ENCODE measurements at regions not wholly inside any gene's neighbourhood (a gene's known extent, or its start where the extent isn't known, plus 50 kb on each side); places are given as distances from the start of the nearest gene placed in this dataset.

DNA sequence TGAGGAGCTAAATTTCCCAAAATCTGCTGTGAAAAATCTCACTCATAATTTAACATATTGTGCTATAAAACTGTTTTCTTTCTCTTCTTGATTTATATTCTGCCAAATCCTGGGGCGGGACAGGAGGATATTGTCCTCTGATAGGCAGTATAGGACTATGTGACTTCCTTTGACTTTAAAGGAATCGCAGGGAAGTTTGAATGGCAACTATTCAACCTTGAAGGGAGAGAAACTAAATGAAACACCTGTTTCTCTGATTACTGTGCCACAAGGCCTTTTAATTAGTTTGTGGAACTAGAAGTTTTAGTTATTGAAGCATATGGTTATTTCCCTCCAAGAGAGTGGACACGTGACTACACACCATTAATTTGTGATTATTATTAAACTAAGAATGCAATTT is 607.4 kb downstream of the GATA3 start:
- TF ChIP-seq, protein P1, sequence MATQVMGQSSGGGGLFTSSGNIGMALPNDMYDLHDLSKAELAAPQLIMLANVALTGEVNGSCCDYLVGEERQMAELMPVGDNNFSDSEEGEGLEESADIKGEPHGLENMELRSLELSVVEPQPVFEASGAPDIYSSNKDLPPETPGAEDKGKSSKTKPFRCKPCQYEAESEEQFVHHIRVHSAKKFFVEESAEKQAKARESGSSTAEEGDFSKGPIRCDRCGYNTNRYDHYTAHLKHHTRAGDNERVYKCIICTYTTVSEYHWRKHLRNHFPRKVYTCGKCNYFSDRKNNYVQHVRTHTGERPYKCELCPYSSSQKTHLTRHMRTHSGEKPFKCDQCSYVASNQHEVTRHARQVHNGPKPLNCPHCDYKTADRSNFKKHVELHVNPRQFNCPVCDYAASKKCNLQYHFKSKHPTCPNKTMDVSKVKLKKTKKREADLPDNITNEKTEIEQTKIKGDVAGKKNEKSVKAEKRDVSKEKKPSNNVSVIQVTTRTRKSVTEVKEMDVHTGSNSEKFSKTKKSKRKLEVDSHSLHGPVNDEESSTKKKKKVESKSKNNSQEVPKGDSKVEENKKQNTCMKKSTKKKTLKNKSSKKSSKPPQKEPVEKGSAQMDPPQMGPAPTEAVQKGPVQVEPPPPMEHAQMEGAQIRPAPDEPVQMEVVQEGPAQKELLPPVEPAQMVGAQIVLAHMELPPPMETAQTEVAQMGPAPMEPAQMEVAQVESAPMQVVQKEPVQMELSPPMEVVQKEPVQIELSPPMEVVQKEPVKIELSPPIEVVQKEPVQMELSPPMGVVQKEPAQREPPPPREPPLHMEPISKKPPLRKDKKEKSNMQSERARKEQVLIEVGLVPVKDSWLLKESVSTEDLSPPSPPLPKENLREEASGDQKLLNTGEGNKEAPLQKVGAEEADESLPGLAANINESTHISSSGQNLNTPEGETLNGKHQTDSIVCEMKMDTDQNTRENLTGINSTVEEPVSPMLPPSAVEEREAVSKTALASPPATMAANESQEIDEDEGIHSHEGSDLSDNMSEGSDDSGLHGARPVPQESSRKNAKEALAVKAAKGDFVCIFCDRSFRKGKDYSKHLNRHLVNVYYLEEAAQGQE (IDR thresholded peaks at IDR 0.05; ENCODE audit: low read depth), result no peak
- TF ChIP-seq CEBPB (IDR thresholded peaks at IDR 0.05) (no peak), EP300 (IDR thresholded peaks at IDR 0.05; ENCODE audit: borderline replicate concordance) (no peak), NFIC (IDR thresholded peaks at IDR 0.05) (no peak), RAD21 (IDR thresholded peaks at IDR 0.05; ENCODE audit: low read depth) (no peak), TAF1 (IDR thresholded peaks at IDR 0.05; ENCODE audit: low read depth) (no peak), TCF12 (IDR thresholded peaks at IDR 0.05; ENCODE audit: low read depth) (no peak), YY1 (IDR thresholded peaks at IDR 0.05; ENCODE audit: low read depth) (no peak)
- TF ChIP-seq, protein P2, sequence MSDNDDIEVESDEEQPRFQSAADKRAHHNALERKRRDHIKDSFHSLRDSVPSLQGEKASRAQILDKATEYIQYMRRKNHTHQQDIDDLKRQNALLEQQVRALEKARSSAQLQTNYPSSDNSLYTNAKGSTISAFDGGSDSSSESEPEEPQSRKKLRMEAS (IDR thresholded peaks at IDR 0.05), result no peak
- TF ChIP-seq, protein P3, sequence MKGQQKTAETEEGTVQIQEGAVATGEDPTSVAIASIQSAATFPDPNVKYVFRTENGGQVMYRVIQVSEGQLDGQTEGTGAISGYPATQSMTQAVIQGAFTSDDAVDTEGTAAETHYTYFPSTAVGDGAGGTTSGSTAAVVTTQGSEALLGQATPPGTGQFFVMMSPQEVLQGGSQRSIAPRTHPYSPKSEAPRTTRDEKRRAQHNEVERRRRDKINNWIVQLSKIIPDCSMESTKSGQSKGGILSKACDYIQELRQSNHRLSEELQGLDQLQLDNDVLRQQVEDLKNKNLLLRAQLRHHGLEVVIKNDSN (IDR thresholded peaks at IDR 0.05), result no peak
